Progenitor cell of endocrine pancreas (in vitro differentiated cells): ENCODE measurements at regions not wholly inside any gene's neighbourhood (a gene's known extent, or its start where the extent isn't known, plus 50 kb on each side); places are given as distances from the start of the nearest gene placed in this dataset.

Experiments
- DNase-seq: peaks from one replicate; pipeline ENCODE4 v3.0.0; 2021; ENCODE audit warnings: low spot score; ENCODE audit not compliant: unreplicated experiment
- H3K27ac Mint-ChIP-seq: 2 replicates; pipeline ENCODE4 v1.8.0; 2021; ENCODE audit warnings: mild to moderate bottlenecking, moderate library complexity, mixed read lengths
- H3K27me3 Mint-ChIP-seq: 2 replicates; pipeline ENCODE4 v1.8.0; 2021; ENCODE audit warnings: mixed read lengths
- H3K36me3 Mint-ChIP-seq: 2 replicates; pipeline ENCODE4 v1.8.0; 2022; ENCODE audit warnings: mixed read lengths; ENCODE audit not compliant: insufficient read depth
- H3K4me1 Mint-ChIP-seq: 2 replicates; pipeline ENCODE4 v1.8.0; 2021; ENCODE audit warnings: low read depth, mixed read lengths
- H3K4me3 Mint-ChIP-seq: 2 replicates; pipeline ENCODE4 v1.8.0; 2021; ENCODE audit warnings: low read depth, mild to moderate bottlenecking, moderate library complexity, mixed read lengths
- H3K9me3 Mint-ChIP-seq: 2 replicates; pipeline ENCODE4 v1.8.0; 2021; ENCODE audit warnings: low read depth, mixed read lengths
- CTCF ChIP-seq: fragments of 200-600 bp; sonication (generic); IDR thresholded peaks from one replicate; pipeline ENCODE4 v1.5.0; 2021; ENCODE audit warnings: antibody characterized with exemption, mild to moderate bottlenecking; ENCODE audit not compliant: unreplicated experiment

- H3K9me3 Mint-ChIP-seq = no peaks in the 10 kb centered on the region
- no peak overlapping the region for H3K4me3 Mint-ChIP-seq
- no peaks in the 10 kb centered on the region for H3K36me3 Mint-ChIP-seq
- TF ChIP-seq CTCF = no peak
- H3K4me1 Mint-ChIP-seq = peaks cover 1% of the 10 kb centered on the region
- no peak overlapping the region for H3K27ac Mint-ChIP-seq
- H3K27me3 Mint-ChIP-seq = peaks cover 6% of the 10 kb centered on the region
- DNase-seq = no peak
These were observed 214.5 kb downstream of the BARX2 start for GRCh38 chr11:129590030-129590752.

- no peak for DNase-seq
- no peak overlapping the region for H3K4me3 Mint-ChIP-seq
- H3K27me3 Mint-ChIP-seq = peaks cover 6% of the 10 kb centered on the region
- TF ChIP-seq CTCF = no peak
- no peaks in the 10 kb centered on the region for H3K36me3 Mint-ChIP-seq
- H3K9me3 Mint-ChIP-seq = no peaks in the 10 kb centered on the region
- H3K4me1 Mint-ChIP-seq = peaks cover 1% of the 10 kb centered on the region
- H3K27ac Mint-ChIP-seq = no peak overlapping the region
These were observed 215.3 kb downstream of the BARX2 start for GRCh38 chr11:129590753-129591475.

- no peak for TF ChIP-seq CTCF
These were observed 215.9 kb downstream of the BARX2 start for GRCh38 chr11:129591527-129591926.

GRCh38 chr11:129592191-129592590, 216.5 kb downstream of the BARX2 start:
- Mint-ChIP-seq H3K4me1 (peaks cover 1% of the 10 kb centered on the region), H3K9me3 (no peaks in the 10 kb centered on the region)

More at GRCh38 chr11:129591527-129591926, 215.9 kb downstream of the BARX2 start:
- no peak overlapping the region for H3K4me3 Mint-ChIP-seq
- H3K9me3 Mint-ChIP-seq = no peaks in the 10 kb centered on the region
- H3K4me1 Mint-ChIP-seq = peaks cover 1% of the 10 kb centered on the region
- H3K27me3 Mint-ChIP-seq = peaks cover 6% of the 10 kb centered on the region
- H3K27ac Mint-ChIP-seq = no peak overlapping the region
- no peak for DNase-seq
- H3K36me3 Mint-ChIP-seq = no peaks in the 10 kb centered on the region

More at GRCh38 chr11:129592191-129592590, 216.5 kb downstream of the BARX2 start:
- Mint-ChIP-seq H3K36me3 (no peaks in the 10 kb centered on the region), H3K27me3 (peaks cover 6% of the 10 kb centered on the region), H3K27ac (no peak overlapping the region), H3K4me3 (no peak overlapping the region)
- no peak for DNase-seq
- TF ChIP-seq CTCF = no peak
